Activated CD8-positive, alpha-beta memory T cell treated with anti-CD3 and anti-CD28 coated beads for 4 hours (primary cell): ENCODE measurements at regions not wholly inside any gene's neighbourhood (a gene's known extent, or its start where the extent isn't known, plus 50 kb on each side); places are given as distances from the start of the nearest gene placed in this dataset.

Experiments
- DNase-seq, 2 donors: peaks; one replicate each; pipeline ENCODE4 v3.0.0-alpha.2; 2020; ENCODE audit warnings: low read depth in 2 of 2

GRCh38 chr19:27753622-27754021 is 1459.3 kb downstream of the UQCRFS1 start:
- DNase-seq, result no peak

DNA sequence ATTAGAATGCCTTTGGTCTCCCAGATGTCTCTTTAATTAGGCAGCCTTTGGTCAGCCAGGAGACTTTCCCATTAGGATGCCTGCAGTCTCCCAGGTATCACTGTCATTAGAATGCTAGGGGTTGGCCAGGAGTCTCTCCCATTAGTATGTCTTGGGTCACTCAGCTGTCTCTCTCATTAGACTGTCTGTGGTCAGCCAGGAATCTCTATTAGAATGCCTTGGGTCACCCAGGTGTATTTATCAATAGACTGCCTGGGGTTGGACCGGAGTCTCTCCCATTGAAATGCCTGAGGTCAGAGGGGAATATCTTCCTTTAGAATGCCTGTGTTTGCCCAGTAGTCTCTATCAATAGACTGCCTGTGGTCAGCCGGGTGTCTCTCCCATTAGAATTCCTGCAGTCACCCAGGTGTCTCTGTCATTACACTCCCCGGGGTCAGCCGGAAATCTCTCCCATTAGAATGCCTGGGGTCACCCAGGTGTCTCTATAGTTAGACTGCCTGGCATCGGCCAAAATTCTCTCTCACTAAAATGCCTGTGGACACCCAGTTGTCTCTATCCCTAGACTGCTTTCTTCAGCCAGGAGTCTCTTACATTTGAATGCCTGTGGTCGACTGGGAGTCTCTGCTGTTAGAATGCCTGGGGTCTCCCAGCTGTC is 1460.3 kb downstream of the UQCRFS1 start:
- no peak for DNase-seq

DNA sequence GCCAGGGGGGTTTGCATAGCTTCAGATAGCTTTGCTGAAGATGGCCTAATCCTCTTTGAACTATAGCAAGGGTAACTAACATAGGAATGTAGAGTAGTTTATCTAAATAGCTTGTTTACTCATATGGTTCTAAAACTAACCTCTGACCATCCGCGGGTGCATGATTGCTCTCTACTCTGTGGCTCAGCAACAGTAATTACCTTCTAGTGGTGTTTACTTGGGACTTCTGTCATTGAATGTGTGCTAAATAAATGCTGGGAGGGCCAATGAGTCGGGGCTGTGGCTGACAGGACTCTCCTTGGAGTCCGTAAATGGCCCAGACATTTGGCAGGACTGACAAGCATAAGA is 1461.9 kb downstream of the UQCRFS1 start:
- DNase-seq, result no peak

DNA sequence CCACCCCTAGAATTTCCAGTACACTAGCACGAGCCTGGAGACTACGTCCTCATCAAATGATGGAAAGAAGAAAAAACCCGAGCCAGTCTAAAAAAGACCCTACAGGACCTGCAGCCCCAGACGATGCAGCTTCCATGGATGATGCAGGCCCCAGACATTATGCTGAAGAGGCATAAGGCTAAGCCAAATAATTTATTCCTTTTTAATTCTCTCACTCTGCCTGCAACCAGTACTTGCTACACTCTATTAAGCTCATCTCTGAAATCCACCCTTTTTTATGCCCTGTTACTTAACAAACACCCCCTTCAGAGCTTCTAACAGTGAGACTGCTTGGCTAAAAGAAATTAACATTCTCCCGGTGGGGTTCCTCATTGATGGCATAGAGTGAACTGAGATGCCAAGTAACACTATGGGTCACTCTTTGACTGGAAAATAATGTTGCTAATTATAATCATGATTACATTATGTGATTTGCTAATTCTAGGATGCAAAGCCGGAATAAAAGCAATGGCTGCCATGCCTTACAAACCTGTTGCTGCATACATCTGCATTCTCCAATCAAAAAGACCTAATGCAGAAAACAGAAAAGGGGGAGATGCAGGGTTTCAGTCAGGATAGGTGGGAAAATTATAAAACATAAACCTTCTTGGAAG is 1462.4 kb downstream of the UQCRFS1 start:
- DNase-seq, result no peak

DNA sequence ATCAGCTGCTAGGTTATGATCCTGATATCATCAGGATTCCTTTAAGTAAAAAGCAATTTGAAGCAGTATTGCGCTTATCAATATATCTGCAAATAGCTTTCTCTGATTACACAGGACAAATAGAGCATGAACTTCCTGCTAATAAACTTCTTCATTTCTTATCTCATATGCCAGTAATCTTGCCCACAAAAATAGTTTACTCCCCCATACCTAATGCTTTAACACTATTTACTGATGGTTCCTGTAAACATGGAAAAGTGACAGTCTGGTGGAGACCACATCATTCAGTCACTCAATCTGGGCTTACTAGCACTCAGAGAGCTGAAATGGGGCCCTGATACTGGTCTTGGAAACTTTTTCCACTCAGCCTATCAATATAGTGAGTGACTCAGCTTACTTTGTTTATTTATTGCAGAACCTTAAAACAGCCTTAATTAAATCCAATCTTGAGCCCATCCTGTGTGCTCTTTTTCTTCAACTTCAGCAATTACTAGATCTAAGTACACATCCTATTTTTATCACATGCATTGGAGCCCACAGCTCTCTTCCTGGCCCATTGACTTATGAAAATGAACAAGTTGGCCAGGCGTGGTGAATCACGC is 1464.3 kb downstream of the UQCRFS1 start:
- DNase-seq, result no peak

DNA sequence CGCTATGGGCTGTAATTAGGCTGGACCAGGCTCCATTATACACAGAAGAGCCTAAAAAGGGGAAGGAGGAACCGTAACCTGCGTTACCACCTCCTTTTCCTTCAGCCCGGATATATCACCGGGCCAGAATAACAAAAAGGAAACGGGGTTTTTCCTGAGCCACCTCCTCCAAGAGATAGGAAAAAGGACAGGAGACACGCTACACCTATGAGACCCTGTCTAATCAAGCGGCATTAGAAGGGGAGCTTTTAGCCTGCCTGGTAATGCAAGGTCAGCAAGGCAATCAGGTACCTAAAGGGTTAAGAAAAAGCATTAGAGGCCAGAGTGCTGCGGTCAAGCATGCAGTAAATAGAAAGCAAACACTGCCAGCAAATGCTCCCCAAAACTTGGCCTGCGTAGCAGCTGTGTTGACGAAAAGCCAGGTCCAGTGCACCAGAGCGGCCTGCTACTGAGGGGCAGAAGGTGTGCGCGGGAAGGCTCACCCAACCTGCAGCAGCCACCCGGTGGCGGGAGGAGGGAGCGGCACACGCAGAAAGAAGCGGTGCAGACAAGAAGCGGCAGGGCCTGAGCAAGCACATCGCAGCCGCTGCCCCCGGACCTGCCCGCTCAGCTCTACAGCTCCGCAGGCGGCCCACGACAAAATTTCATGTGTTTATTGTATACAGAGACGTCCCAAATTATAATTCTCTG is 1466.1 kb downstream of the UQCRFS1 start:
- no peak for DNase-seq

DNA sequence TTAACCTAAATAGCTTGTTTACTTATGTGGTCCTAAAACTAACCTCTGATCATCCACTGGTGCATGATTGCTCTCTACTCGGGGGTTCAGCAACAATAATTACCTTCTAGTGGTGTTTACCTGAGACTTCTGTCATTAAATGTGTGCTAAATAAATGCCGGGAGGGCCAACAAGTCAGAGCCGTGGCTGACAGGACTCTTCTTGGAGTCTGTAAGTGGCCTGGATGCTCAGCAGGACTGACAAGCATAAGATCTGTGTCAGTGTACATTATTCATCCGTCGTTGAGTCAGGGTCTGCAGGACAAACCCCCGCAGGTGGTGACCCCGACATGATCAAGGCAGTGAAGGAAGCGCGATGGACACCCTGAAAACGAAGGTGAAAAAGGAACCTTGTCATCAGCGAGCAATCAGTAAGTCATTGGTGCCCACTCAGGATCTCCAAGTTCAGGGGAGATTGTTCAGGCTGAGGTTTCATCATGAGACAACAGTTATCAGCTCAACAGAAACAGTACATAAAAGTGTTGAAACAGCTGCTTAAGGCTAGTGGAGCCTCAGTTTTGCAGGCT is 1466.9 kb downstream of the UQCRFS1 start:
- DNase-seq, result no peak

- no peak for DNase-seq
Observed at GRCh38 chr19:27744926-27745768, 1467.8 kb downstream of the UQCRFS1 start.

DNA sequence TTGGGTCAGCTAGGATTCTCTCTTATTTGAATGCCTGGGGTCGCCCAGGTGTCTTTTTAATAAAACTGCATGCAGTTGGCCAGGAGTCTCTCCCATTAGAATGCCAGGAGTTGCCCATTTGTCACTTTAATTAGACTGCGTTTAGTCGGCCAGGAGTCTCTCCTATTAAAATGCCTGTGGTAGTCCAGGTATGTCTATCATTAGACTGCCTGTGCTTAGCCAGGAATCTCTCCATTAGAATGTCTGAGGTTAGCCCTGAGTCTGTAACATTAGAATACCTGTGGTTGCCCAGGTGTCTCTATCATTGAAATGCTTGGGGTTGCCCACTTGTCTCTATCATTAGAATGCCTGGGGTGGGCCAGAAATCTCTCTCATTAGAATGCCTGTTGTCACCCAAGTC is 1470.9 kb downstream of the UQCRFS1 start:
- DNase-seq, result no peak

DNA sequence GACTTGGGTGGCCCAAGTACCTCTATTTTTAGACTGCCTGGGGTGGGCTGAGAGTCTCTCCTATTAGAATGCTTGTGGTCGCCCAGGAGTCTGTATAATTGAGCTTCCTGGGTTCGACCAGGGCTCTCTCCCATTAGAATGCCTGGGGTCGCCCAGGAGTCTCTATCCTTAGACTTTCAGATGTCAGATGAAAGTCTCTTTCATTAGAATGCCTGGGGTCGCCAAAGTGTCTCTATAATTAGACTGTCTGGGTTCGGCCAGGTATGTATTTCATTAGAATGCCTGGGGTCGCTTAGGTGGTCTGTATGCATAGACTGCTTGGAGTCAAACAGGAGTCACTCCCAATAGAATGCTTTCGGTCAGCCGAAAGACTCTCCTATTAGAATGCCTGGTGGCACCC is 1471.7 kb downstream of the UQCRFS1 start:
- DNase-seq, result no peak

GRCh38 chr19:27740396-27740795 is 1472.6 kb downstream of the UQCRFS1 start:
- no peak for DNase-seq

GRCh38 chr19:27738569-27739193 is 1474.3 kb downstream of the UQCRFS1 start:
- no peak for DNase-seq

- no peak for DNase-seq
Observed at GRCh38 chr19:27736225-27736624, 1476.7 kb downstream of the UQCRFS1 start.

DNA sequence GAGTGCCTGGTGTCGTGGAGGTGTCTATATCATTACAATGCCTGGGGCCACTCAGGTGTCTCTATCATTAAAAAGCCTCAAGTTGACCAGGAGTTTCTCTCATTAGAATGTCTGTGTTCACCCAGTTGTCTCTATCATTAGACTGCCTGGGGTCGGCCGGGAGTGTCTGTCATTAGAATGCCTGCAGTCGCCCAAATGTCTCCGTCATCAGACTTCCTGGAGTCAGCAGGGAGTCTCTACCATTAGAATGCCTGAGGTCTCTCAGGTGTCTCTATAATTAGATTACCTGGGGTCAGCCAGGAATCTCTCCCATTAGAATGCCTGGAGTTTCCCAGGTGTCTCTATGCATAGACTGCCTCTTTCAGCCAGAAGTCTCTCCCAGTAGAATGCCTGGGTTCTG is 1477.6 kb downstream of the UQCRFS1 start:
- DNase-seq, result no peak

DNA sequence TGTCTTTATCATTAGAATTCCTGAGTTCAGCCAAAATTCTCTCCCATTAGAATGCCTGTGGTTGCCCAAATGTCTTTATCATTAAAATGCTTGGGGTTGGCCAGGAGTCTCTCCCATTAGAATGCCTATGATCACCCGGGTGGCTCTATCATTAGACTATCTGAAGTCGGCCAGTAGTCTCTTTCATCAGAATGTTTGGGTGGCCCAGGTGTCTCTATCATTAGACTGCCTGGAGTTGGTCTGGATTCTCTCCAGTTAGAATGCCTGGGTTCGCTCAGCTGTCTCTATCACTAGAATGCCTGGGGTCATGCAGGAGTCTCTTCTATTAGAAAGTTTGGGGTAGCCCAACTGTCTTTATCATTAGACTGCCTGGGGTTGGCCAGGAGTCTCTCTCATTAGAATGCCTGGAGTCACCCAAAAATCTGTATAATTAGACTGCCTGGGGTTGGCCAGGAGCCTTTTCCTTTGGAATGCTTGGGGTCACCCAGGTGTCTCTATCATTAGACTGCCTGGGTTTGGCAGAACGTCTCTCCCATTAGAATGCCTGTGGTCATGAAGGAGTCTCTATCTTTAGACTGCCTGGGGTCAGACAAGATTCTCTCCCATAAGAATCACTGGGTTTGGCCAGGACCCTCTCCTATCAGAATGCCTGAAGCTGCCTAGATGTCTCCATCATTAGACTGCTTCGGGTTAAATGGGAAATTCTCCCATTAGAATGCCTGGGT is 1478.3 kb downstream of the UQCRFS1 start:
- DNase-seq, result no peak

DNA sequence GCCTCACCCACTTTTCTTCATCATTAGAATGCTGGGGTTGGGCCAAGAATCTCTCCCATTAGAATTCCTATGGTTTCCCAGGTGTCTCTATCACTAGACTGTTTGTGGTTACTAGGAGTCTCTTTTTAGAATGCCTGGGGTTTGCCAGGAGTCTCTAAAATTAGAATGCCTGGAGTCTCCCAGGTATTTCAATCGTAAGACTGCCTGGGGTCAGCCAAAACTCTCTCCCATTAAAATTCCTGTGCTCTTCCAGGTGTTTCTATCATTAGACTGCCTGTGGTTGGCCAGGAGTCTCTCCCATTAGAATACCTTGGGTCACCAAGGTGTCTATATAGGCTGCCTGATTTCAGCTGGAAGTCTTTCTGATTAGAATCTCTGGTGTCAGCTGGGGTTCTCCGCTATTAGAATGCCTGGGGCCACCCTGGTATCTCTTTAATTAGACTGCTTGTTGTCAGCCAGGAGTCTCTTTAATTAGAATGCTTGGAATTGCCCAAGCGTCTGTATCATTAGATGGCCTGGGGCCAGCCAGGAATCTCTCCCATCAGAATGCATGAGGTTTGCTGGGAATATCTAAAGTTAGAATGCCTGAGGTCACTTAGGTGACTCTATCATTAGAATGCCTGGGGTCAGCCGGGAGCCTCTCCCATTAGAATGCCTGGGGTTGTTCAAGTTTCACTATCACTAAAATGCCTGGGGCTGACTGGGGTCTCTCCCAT is 1479.2 kb downstream of the UQCRFS1 start:
- DNase-seq, result no peak

- no peak for DNase-seq
Observed at GRCh38 chr19:27729332-27729731, 1483.6 kb downstream of the UQCRFS1 start.

DNA sequence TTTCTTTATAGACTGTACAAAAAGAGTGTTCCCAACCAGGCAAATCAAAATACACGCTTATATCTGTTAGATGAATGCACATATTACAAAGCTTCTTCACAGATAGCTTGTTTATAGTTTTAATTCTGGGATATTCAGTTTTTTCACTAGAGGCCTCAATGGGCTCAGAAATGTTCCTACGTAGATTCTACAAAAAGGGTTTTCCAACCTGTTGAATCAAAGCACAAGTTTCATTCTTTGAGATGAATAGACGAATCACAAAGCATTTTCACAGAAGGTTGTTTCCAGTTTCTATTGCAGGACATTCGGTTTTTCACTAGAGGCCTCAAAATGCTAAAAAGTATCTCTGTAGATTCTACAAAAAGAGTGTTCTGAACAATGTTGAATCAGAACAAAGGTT is 1490.3 kb downstream of the UQCRFS1 start:
- DNase-seq, result no peak

DNA sequence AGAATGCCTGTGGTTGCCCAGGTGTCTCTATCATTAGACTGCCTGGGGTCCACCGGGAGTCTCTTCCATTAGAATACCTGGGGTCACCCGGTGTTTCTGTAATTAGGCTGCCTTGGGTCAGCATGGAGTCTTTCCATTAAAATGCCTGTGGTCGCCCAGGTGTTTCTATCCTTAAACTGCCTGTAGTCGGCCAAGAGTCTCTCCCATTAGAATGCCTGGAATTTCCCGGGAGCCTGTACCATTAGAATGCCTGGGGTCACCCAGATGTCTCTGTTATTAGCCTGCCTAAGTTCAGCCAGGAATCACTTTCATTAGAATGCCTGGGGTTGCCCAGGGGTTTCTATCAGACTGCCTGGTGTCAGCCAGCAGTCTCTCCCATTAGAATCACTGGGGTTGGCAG is 1492.8 kb downstream of the UQCRFS1 start:
- DNase-seq, result no peak

- DNase-seq, result no peak
Observed at GRCh38 chr19:27719034-27719433, 1493.9 kb downstream of the UQCRFS1 start.
